ENCODE measurements at regions not wholly inside any gene's neighbourhood (a gene's known extent, or its start where the extent isn't known, plus 50 kb on each side); places are given as distances from the start of the nearest gene placed in this dataset.
"Not testable (repeated sequence)": the region's sequence is repeated elsewhere in the genome, so short reads cannot be mapped to it uniquely, and the experiment has no call there.

DNA sequence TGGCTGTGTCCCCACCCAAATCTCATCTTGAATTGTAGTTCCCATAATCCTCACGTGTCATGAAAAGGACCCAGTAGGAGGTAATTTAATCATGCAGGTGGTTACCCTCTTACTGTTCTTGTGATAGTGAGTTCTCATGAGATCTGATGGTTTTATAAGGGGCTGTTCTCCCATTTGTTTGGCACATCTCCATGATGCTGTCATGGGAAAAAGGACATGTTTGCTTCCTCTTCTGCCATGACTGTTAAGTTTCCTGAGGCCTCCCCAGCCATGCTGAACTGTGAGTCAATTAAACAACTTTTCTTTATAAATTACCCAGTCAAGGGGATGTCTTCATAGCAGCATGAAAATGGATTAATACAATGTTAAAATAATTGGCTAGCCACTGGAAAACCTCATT is 243.3 kb upstream of the MKLN1 start:
- TF ChIP-seq POLR2A, EP300 (IDR thresholded peaks at IDR 0.05): not testable (repeated sequence)
- TF ChIP-seq, protein P1, sequence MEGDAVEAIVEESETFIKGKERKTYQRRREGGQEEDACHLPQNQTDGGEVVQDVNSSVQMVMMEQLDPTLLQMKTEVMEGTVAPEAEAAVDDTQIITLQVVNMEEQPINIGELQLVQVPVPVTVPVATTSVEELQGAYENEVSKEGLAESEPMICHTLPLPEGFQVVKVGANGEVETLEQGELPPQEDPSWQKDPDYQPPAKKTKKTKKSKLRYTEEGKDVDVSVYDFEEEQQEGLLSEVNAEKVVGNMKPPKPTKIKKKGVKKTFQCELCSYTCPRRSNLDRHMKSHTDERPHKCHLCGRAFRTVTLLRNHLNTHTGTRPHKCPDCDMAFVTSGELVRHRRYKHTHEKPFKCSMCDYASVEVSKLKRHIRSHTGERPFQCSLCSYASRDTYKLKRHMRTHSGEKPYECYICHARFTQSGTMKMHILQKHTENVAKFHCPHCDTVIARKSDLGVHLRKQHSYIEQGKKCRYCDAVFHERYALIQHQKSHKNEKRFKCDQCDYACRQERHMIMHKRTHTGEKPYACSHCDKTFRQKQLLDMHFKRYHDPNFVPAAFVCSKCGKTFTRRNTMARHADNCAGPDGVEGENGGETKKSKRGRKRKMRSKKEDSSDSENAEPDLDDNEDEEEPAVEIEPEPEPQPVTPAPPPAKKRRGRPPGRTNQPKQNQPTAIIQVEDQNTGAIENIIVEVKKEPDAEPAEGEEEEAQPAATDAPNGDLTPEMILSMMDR (IDR thresholded peaks at IDR 0.05), result not testable (repeated sequence)

Data from tibial nerve (tissue), 4 donors.